ENCODE measurements at regions not wholly inside any gene's neighbourhood (a gene's known extent, or its start where the extent isn't known, plus 50 kb on each side); places are given as distances from the start of the nearest gene placed in this dataset.

GRCh38 chr5:12316812-12317211 is 412.6 kb upstream of the CTNND2 start:
- Histone ChIP-seq H3K79me2 (ENCODE audit: control insufficient read depth, low read length) (no peaks in the 10 kb centered on the region), H3K4me1 (ENCODE audit: control insufficient read depth, low read length) (peaks cover 69% of the 10 kb centered on the region), H3F3A (ENCODE audit: control insufficient read depth, insufficient read depth) (peaks cover 15% of the 10 kb centered on the region), H4K20me1 (ENCODE audit: control insufficient read depth, insufficient read depth, low read depth, low read length) (no peaks in the 10 kb centered on the region), H3K27ac (ENCODE audit: low read depth, low read length) (peak overlapping the region; percentile 94), H3K27me3 (ENCODE audit: control insufficient read depth, low read length) (no peaks in the 10 kb centered on the region), H3K4me2 (ENCODE audit: low read length) (peak overlapping the region; percentile 72; the same call in 1 of the 2 replicates), H3K36me3 (ENCODE audit: control insufficient read depth, low read length) (peaks cover 50% of the 10 kb centered on the region), H3K9me3 (ENCODE audit: control insufficient read depth, insufficient read depth, low read length) (peaks cover 22% of the 10 kb centered on the region), H3K9me2 (replicated peaks; ENCODE audit: control insufficient read depth, low read length) (no peaks in the 10 kb centered on the region), H3K4me3 (ENCODE audit: low read length) (peak overlapping the region; percentile 25; the same call in 1 of the 2 replicates)
- TF ChIP-seq EZH2phosphoT487 (IDR thresholded peaks at IDR 0.05; ENCODE audit: borderline replicate concordance, low read length) (no peak), CTCF (IDR thresholded peaks at IDR 0.05; ENCODE audit: low read depth, low read length, poor library complexity, severe bottlenecking) (no peak)

- TF ChIP-seq EZH2phosphoT487 (IDR thresholded peaks at IDR 0.05; ENCODE audit: borderline replicate concordance, low read length) (no peak), CTCF (IDR thresholded peaks at IDR 0.05; ENCODE audit: low read depth, low read length, poor library complexity, severe bottlenecking) (no peak)
- Histone ChIP-seq H3K27ac (ENCODE audit: low read depth, low read length) (peak overlapping the region; percentile 94), H3F3A (ENCODE audit: control insufficient read depth, insufficient read depth) (peaks cover 15% of the 10 kb centered on the region), H3K27me3 (ENCODE audit: control insufficient read depth, low read length) (no peaks in the 10 kb centered on the region), H3K79me2 (ENCODE audit: control insufficient read depth, low read length) (no peaks in the 10 kb centered on the region), H3K4me1 (ENCODE audit: control insufficient read depth, low read length) (peaks cover 56% of the 10 kb centered on the region), H3K9me2 (replicated peaks; ENCODE audit: control insufficient read depth, low read length) (no peaks in the 10 kb centered on the region), H4K20me1 (ENCODE audit: control insufficient read depth, insufficient read depth, low read depth, low read length) (no peaks in the 10 kb centered on the region), H3K4me2 (ENCODE audit: low read length) (peak overlapping the region; percentile 72), H3K36me3 (ENCODE audit: control insufficient read depth, low read length) (peaks cover 41% of the 10 kb centered on the region), H3K9me3 (ENCODE audit: control insufficient read depth, insufficient read depth, low read length) (peaks cover 17% of the 10 kb centered on the region), H3K4me3 (ENCODE audit: low read length) (peak overlapping the region; percentile 58)
Observed at GRCh38 chr5:12315461-12315860, 411.2 kb upstream of the CTNND2 start.

GRCh38 chr5:12313602-12314001 is 409.4 kb upstream of the CTNND2 start:
- Histone ChIP-seq H4K20me1 (ENCODE audit: control insufficient read depth, insufficient read depth, low read depth, low read length) (no peaks in the 10 kb centered on the region), H3K79me2 (ENCODE audit: control insufficient read depth, low read length) (no peaks in the 10 kb centered on the region), H3K9me2 (replicated peaks; ENCODE audit: control insufficient read depth, low read length) (no peaks in the 10 kb centered on the region), H3K27me3 (ENCODE audit: control insufficient read depth, low read length) (no peaks in the 10 kb centered on the region), H3K4me1 (ENCODE audit: control insufficient read depth, low read length) (peaks cover 52% of the 10 kb centered on the region), H3K36me3 (ENCODE audit: control insufficient read depth, low read length) (peaks cover 36% of the 10 kb centered on the region), H3F3A (ENCODE audit: control insufficient read depth, insufficient read depth) (peaks cover 15% of the 10 kb centered on the region), H3K9me3 (ENCODE audit: control insufficient read depth, insufficient read depth, low read length) (peaks cover 18% of the 10 kb centered on the region), H3K27ac (ENCODE audit: low read depth, low read length) (no peak overlapping the region), H3K4me2 (ENCODE audit: low read length) (no peak overlapping the region), H3K4me3 (ENCODE audit: low read length) (no peak overlapping the region)
- no peak for TF ChIP-seq CTCF (IDR thresholded peaks at IDR 0.05; ENCODE audit: low read depth, low read length, poor library complexity, severe bottlenecking)
- no peak for TF ChIP-seq EZH2phosphoT487 (IDR thresholded peaks at IDR 0.05; ENCODE audit: borderline replicate concordance, low read length)

Measured in DOHH2 (cell line).